IPS-11a (cell line): ENCODE measurements at regions not wholly inside any gene's neighbourhood (a gene's known extent, or its start where the extent isn't known, plus 50 kb on each side); places are given as distances from the start of the nearest gene placed in this dataset.

Source experiments
- H3K4me3 ChIP-seq: one replicate; pipeline ENCODE4 v1.5.1; 2013; ENCODE audit warnings: low read depth, low read length, control low read depth

GRCh38 chr13:30128095-30128494 is 179.3 kb downstream of the KATNAL1 start:
- no peak overlapping the region for H3K4me3 ChIP-seq

DNA sequence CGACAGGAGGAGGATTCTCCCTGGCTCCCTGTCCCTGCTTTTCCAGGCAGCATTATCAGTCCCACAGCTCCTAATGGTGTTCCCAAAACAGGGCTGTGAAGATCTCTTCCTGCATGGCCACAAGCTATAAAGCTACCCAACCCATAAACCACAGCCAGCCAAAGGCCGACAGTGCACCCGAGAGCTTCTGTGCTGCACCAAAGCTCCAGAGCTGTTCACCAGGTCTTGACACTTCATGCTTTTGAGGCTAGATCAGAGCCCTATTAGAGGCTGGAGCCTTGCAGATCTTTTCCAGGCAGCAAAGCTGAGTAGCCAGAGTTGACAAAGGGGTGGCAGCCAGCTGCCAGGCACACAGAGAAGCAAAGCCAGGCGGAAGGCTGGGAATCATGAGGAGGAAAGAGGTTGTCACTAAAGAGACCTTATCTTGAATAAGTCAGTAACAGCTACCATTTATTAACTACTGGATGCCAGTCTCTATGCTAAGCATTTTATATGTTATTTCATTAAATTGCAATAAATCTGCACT is 180.4 kb downstream of the KATNAL1 start:
- no peak overlapping the region for H3K4me3 ChIP-seq

DNA sequence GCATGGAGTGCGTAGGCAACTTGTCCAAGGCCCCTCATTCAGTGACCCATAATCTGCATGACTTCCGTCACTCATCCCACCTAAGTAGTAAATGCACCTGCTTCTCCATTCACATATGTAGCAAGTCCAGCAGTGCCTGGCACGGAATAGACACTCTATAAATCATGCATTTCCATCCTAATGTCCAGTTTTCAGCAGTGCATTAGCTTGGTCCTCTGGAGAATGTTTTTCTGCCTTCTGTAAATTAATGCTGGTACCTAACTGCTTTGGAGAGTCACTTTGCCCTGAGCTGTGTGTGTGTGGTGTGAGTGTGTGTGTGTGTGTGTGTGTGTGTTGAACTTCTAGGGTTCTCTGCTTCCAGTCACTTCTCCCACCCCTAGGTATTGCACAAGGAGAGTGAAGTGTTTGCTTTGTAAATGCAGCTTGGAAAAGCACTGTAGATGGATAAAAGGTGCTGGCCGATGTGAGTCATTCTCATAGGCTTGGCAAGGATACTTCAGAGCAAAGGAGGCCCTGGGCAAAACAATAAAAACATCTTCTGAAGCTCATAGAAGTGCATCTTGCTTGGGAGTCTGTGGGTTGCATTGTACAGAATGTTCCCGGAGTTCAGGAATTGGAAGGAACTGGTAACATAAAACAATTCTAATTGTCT is 181.8 kb downstream of the KATNAL1 start:
- no peak overlapping the region for H3K4me3 ChIP-seq

- no peak overlapping the region for H3K4me3 ChIP-seq
Measured at GRCh38 chr13:30124131-30124768, 183.1 kb downstream of the KATNAL1 start.

GRCh38 chr13:30123575-30123974 is 183.8 kb downstream of the KATNAL1 start:
- no peak overlapping the region for H3K4me3 ChIP-seq

GRCh38 chr13:30121666-30122065 is 185.7 kb downstream of the KATNAL1 start:
- no peak overlapping the region for H3K4me3 ChIP-seq

GRCh38 chr13:30121244-30121643 is 186.1 kb downstream of the KATNAL1 start:
- no peak overlapping the region for H3K4me3 ChIP-seq

DNA sequence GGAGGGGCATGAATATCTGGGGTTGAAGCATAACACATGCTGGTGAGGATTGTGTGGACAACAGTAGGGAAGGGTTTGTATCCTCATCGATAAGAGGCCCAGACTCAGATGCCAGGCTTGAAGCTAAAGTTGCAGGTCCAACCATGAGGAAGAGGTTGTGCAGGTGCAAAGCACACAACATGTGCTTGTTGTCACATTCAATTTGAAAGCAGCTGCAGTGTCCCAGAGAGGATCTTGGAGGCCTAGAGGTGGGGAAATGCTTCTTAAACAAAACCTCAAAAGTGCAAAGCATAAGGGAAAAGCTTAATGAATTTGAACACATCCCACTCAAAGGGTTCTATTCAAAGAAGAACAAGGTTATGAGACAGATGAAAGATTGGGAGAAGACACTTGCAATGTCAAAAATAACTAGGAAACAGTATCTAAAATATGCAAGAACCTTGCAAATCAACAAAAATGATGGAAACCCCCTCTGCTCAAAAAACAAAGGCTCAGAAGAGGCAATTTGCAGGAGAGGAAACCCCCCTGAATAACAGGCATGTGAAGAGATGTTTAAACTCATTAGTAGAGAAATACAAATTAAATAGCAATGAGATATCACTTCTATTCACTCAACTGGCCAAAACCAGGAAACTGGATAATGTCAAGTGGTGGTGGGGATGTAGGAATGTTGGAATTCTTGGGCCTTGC is 187.1 kb downstream of the KATNAL1 start:
- no peak overlapping the region for H3K4me3 ChIP-seq

GRCh38 chr13:30119476-30119875 is 187.9 kb downstream of the KATNAL1 start:
- no peak overlapping the region for H3K4me3 ChIP-seq

- no peak overlapping the region for H3K4me3 ChIP-seq
Measured at GRCh38 chr13:30116379-30116778, 191.0 kb downstream of the KATNAL1 start.

DNA sequence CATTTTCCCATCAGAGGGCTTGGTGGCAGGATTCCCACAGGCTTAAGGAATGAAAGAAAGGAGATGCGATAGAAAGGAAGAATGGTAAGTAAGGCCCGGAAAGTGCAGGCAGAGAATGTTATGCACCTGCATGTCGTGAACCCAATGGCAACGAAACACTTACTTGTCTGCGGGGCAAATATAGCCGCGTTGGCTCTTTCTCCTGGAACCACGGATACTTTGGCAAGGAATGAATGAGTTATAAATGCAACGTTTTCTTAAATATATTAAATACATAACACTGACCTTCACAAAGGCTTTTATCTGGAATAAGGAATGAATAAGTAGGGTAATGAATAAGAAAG is 192.1 kb downstream of the KATNAL1 start:
- peak overlapping the region; percentile 57 for H3K4me3 ChIP-seq

GRCh38 chr13:30114571-30115256 is 192.6 kb downstream of the KATNAL1 start:
- peak overlapping the region; percentile 57 for H3K4me3 ChIP-seq

DNA sequence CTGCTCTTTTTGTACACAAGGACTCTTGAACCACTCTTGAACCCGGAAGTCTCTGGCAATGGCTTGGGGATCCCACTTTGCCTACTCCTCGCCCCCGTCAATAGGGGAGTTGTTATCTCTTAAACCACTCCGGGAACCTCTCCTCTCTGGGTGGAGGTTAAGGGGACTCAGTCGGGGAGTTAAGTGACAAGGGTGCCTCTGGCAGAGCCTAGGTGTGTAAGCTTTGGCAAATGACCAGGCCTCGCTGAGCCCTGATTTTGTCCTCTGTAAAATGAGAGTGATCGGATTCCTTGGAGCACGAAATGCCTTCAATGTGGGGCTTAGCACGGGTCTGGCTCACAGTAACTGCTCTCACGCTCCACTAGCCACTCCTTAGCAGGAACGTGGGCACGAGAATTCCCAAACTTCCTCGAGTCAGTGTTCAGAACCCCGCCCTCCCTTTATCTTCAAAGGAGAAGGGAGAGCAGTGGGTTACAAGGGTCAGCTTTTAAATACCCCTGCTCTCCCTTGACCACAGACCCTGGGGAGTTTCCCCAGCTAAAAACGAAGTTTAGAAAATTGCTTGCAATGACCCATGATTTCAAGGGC is 193.3 kb downstream of the KATNAL1 start:
- H3K4me3 ChIP-seq = peak overlapping the region; percentile 57

GRCh38 chr13:30113551-30113950 is 193.8 kb downstream of the KATNAL1 start:
- no peak overlapping the region for H3K4me3 ChIP-seq

GRCh38 chr13:30112602-30113435 is 194.5 kb downstream of the KATNAL1 start:
- H3K4me3 ChIP-seq = no peak overlapping the region

DNA sequence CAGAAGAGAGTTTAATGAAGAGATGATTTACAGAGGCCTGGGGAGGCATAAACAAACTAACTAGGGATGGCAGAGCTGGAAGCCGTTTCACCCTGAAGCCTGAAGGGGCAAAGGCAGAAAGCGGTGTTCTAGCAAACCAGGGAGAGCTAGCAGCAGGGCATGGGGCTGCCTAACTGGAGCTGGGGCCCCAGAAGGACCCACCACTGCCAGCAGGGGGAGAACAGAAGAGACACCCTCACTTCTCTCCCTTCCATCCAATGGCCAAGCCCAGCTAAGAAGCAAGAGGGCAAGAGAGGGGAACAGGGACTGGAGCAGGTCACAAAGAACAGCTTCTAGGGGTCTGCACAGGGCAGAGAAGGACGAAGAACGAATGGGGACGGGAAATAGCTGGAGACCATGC is 195.5 kb downstream of the KATNAL1 start:
- H3K4me3 ChIP-seq = no peak overlapping the region

DNA sequence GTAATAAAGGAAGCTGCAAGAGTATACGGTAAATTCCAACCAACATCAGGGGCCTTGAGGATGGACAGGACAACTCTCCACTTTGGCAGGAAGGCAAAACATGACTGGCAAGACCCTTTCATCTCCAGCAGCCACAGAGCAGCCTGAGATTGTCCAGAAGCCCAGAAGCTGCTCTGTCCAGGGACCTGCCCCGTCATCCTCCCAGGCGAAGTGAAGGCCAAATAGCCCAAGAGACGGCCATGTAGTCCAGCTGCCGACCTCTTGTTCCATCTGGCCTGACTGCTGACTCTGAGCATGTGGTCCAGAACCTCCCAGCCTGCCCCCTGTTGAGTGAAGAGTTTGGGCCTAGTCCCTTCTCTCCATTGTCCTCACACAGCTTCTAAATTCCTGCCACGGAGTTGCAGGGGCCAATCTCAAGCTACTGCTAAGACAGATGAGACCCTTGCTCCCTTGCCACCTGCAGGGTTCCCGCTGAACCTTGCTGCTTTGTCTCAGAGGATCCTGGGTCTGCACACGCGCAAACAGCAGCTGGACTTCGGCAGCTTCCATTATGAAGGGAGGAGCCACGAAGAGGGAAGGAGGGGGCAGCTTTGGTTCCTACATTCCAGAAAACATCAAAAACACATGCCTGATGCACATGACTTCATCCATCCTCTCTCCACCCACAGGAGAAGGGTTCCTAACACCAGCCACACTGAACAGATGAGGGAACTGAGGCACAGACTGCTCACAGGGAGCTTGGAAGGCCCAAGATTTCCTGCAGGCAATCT is 196.9 kb downstream of the KATNAL1 start:
- no peak overlapping the region for H3K4me3 ChIP-seq

- H3K4me3 ChIP-seq = no peak overlapping the region
Measured at GRCh38 chr13:30109471-30110135, 197.7 kb downstream of the KATNAL1 start.

- H3K4me3 ChIP-seq = no peak overlapping the region
Measured at GRCh38 chr13:30108913-30109237, 198.5 kb downstream of the KATNAL1 start.
